ENCODE measurements at regions not wholly inside any gene's neighbourhood (a gene's known extent, or its start where the extent isn't known, plus 50 kb on each side); places are given as distances from the start of the nearest gene placed in this dataset.

DNA sequence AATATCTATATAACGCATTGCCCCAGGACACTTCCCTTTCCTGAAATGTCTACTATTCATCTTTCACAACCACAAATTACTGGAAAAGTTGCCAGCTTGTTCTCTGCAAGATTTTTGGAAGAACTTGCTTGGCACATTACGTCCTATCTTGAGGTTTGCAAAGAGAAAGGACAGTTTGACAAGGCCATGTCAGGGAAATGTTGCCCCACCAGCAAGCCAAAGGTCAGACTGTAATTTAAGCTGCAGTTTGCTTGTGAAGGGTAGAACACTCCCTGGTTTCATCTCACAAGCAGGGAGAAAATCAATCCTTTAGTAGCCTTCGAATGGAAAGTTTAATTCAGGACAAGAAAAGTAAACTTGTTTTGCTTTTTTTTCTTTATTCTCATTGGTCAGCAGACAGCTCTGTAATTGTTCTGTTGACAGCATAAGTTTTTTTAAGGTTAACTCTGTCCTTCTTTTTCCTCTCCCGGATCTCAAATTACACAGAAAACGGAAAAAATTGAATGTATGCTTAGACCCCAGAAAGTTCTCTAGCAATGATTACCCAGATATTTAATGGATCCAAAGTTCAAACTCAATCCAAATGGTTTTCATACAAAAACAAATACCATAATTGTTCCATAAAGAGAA lies 541.8 kb upstream of the NRSN1 start:
- TF ChIP-seq, protein P1, sequence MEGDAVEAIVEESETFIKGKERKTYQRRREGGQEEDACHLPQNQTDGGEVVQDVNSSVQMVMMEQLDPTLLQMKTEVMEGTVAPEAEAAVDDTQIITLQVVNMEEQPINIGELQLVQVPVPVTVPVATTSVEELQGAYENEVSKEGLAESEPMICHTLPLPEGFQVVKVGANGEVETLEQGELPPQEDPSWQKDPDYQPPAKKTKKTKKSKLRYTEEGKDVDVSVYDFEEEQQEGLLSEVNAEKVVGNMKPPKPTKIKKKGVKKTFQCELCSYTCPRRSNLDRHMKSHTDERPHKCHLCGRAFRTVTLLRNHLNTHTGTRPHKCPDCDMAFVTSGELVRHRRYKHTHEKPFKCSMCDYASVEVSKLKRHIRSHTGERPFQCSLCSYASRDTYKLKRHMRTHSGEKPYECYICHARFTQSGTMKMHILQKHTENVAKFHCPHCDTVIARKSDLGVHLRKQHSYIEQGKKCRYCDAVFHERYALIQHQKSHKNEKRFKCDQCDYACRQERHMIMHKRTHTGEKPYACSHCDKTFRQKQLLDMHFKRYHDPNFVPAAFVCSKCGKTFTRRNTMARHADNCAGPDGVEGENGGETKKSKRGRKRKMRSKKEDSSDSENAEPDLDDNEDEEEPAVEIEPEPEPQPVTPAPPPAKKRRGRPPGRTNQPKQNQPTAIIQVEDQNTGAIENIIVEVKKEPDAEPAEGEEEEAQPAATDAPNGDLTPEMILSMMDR (IDR thresholded peaks at IDR 0.05; ENCODE audit: low read depth, low read length, missing control alignments): no peak
- no peak overlapping the region for H3K4me3 ChIP-seq (ENCODE audit: low read depth, low read length)
- H3K36me3 ChIP-seq (replicated peaks): no peaks in the 10 kb centered on the region
- in situ Hi-C loops (cut with HindIII; ENCODE audit: low pct_ligation_motif_present, low sequenced_read_pairs): no loop called here
- H3K27me3 ChIP-seq (replicated peaks): no peaks in the 10 kb centered on the region
- no peak overlapping the region for H3K27ac ChIP-seq
- DNase-seq: no peak

DNA sequence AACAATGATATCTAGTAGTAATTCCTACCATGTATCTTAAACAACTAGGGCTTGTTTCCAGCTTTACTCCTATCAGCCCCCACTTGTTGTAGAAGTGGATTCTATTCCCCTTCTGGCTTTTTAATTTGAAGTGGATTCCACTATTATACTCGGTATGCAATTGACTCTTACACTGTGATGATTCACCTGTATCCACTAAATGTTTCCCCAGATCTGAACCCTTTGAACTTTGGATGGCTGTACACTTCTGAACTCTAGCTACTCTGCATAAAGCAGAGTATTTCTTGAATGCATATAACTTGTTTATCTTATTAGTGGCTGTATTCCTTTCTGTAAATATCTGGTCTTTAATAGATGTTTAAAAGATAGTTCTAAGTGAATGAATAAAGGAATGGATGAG lies 538.4 kb upstream of the NRSN1 start:
- no peak overlapping the region for H3K27ac ChIP-seq
- H3K36me3 ChIP-seq (replicated peaks): no peaks in the 10 kb centered on the region
- no peak overlapping the region for H3K4me3 ChIP-seq (ENCODE audit: low read depth, low read length)
- in situ Hi-C loops (cut with HindIII; ENCODE audit: low pct_ligation_motif_present, low sequenced_read_pairs): no loop called here
- DNase-seq: no peak
- no peaks in the 10 kb centered on the region for H3K27me3 ChIP-seq (replicated peaks)
- TF ChIP-seq, protein P1 (IDR thresholded peaks at IDR 0.05; ENCODE audit: low read depth, low read length, missing control alignments): no peak

DNA sequence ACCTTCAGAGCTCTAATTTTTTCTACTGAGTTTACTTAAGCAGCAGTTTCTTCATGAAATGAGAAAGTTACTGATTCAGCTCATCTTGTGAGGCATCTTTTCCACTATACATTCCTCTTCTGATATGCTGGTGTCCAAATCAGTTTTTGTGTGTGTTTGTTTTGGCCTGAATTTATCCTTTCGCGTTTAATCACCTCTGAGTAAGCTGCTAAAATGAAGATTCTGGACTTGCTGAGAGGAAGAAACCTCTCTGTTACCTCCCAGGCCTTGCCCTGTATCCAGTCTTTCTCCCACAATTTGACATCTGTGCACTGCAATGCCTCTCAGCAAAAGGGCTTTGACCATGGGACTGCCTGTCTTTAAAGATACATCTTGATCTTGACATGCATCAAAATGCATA lies 536.2 kb upstream of the NRSN1 start:
- in situ Hi-C loops (cut with HindIII; ENCODE audit: low pct_ligation_motif_present, low sequenced_read_pairs): no loop called here
- Histone ChIP-seq H3K36me3 (replicated peaks) (no peaks in the 10 kb centered on the region), H3K27ac (no peak overlapping the region), H3K27me3 (replicated peaks) (no peaks in the 10 kb centered on the region), H3K4me3 (ENCODE audit: low read depth, low read length) (no peak overlapping the region)
- TF ChIP-seq, protein P1 (IDR thresholded peaks at IDR 0.05; ENCODE audit: low read depth, low read length, missing control alignments): no peak
- no peak for DNase-seq

DNA sequence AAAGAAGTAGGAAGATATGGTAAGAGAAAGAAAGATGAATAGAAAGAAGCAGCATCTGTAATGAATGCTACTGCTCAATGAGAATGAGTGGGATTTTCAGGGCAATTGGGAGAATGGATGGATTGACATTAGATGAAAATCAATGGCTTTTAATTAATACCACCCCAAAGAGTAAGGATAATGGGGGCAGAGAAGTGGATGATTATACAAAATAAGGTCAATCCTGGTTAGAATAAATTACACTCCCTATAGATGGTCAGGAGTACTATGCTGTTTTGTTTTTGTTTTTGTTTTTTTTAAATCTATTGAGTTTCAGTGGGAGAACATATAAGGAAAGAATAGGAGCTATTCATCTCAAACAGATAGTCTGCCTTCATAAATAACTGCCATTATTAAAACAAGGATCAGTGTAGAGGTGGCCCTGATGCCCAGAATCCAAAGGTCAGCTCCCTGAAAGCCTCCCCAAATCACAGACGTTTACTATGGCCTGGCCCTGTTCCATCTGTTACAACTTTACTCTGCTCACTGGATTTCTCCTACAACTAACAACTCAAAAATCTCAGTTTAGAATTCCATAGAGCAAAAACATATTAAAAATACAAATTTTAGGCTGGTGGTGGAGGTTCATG lies 535.4 kb upstream of the NRSN1 start:
- H3K4me3 ChIP-seq (ENCODE audit: low read depth, low read length): no peak overlapping the region
- TF ChIP-seq, protein P1 (IDR thresholded peaks at IDR 0.05; ENCODE audit: low read depth, low read length, missing control alignments): no peak
- no peak overlapping the region for H3K27ac ChIP-seq
- H3K27me3 ChIP-seq (replicated peaks): no peaks in the 10 kb centered on the region
- no peaks in the 10 kb centered on the region for H3K36me3 ChIP-seq (replicated peaks)
- DNase-seq: no peak
- in situ Hi-C loops (cut with HindIII; ENCODE audit: low pct_ligation_motif_present, low sequenced_read_pairs): no loop called here

DNA sequence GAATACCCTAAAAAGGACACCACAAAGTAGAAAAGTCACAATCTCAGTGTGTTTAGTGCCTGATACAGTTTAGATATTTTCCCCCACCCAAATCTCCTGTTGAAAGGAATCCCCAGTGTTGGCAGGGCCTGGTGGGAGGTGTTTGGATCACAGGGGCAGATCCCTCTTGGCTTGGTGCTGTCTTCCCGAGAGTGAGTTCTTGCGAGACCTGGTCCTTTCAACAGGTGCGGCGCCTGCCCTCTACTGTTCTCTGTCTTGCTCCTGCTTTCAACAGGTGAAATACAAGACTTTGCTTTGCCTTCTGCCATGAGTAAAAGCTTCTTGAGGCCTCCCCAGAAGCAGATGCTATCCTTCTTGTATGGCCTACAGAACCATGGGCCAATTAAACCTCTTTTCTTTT lies 534.3 kb upstream of the NRSN1 start:
- in situ Hi-C loops (cut with HindIII; ENCODE audit: low pct_ligation_motif_present, low sequenced_read_pairs): no loop called here
- Histone ChIP-seq H3K27ac (no peak overlapping the region), H3K27me3 (replicated peaks) (no peaks in the 10 kb centered on the region), H3K36me3 (replicated peaks) (no peaks in the 10 kb centered on the region), H3K4me3 (ENCODE audit: low read depth, low read length) (no peak overlapping the region)
- DNase-seq: no peak
- TF ChIP-seq, protein P1 (IDR thresholded peaks at IDR 0.05; ENCODE audit: low read depth, low read length, missing control alignments): no peak

DNA sequence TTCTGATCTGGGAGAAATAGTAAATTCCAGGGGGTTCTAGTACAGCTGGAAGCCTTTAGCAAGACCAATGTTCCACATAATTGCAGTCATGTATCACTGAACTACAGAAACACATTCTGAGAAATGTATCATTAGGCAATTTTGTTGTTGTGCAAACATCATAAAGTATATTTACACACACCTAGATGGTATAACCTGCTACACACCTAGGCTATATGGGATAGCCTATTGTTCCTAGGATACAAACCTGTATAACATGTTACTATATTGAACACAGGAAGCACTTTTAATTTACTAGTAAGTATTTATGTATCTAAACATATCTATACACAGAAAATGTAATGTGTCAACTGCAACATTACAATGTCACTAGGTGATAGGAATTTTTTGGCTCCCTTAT lies 525.9 kb upstream of the NRSN1 start:
- Histone ChIP-seq H3K4me3 (ENCODE audit: low read depth, low read length) (no peak overlapping the region), H3K36me3 (replicated peaks) (no peaks in the 10 kb centered on the region), H3K27me3 (replicated peaks) (no peaks in the 10 kb centered on the region), H3K27ac (no peak overlapping the region)
- DNase-seq: no peak
- in situ Hi-C loops (cut with HindIII; ENCODE audit: low pct_ligation_motif_present, low sequenced_read_pairs): no loop called here
- TF ChIP-seq, protein P1 (IDR thresholded peaks at IDR 0.05; ENCODE audit: low read depth, low read length, missing control alignments): no peak
